MCF 10A (cell line): ENCODE measurements at regions not wholly inside any gene's neighbourhood (a gene's known extent, or its start where the extent isn't known, plus 50 kb on each side); places are given as distances from the start of the nearest gene placed in this dataset.
"Not testable (repeated sequence)": the region's sequence is repeated elsewhere in the genome, so short reads cannot be mapped to it uniquely, and the experiment has no call there.

Source experiments
- BruUV-seq: library from RNA; stranded (reverse); fragments of 400-500 nt; replicated peaks from 2 replicates; lab custom pipeline; 2021; lab: Mats Ljungman, UMichigan
- CTCF ChIA-PET: fragments of 300-600 bp; sonication (Branson Sonifier 250); formaldehyde crosslinking; extraction: SDS; loops from one replicate; lab custom pipeline; 2021; ENCODE audit warnings: antibody characterized with exemption, inconsistent platforms; lab: Yijun Ruan, JAX
- POLR2A ChIA-PET: fragments of 300-600, 350-650 bp; sonication (Branson Sonifier 250); formaldehyde crosslinking; extraction: SDS; loops from one replicate; lab custom pipeline; 2020; ENCODE audit warnings: antibody characterized with exemption, inconsistent platforms; lab: Yijun Ruan, JAX
- DNase-seq: peaks from one replicate; pipeline ENCODE4 v3.0.0-alpha.2; 2018; ENCODE audit not compliant: unreplicated experiment
- H3K27ac Mint-ChIP-seq: one replicate; pipeline ENCODE4 v1.8.0; 2022; ENCODE audit warnings: mild to moderate bottlenecking, low read depth, mixed read lengths; ENCODE audit not compliant: unreplicated experiment
- H3K27me3 Mint-ChIP-seq: one replicate; pipeline ENCODE4 v1.8.0; 2022; ENCODE audit warnings: mixed read lengths; ENCODE audit not compliant: insufficient read depth, unreplicated experiment
- H3K36me3 Mint-ChIP-seq: one replicate; pipeline ENCODE4 v1.8.0; 2022; ENCODE audit warnings: mild to moderate bottlenecking, moderate library complexity, mixed read lengths; ENCODE audit not compliant: insufficient read depth, unreplicated experiment
- H3K4me1 Mint-ChIP-seq: one replicate; pipeline ENCODE4 v1.8.0; 2022; ENCODE audit warnings: mixed read lengths; ENCODE audit not compliant: insufficient read depth, unreplicated experiment
- H3K4me3 Mint-ChIP-seq: one replicate; pipeline ENCODE4 v1.8.0; 2022; ENCODE audit warnings: mild to moderate bottlenecking, moderate library complexity, mixed read lengths; ENCODE audit not compliant: unreplicated experiment
- H3K9me3 Mint-ChIP-seq: one replicate; pipeline ENCODE4 v1.8.0; 2022; ENCODE audit warnings: mixed read lengths; ENCODE audit not compliant: unreplicated experiment
- CTCF ChIP-seq: fragments of 200-600 bp; IDR thresholded peaks from one replicate; pipeline ENCODE4 v1.8.0; 2022; ENCODE audit warnings: antibody characterized with exemption, mild to moderate bottlenecking; ENCODE audit not compliant: unreplicated experiment
- intact Hi-C: fragments of 100-400 bp; cut with micrococcal nuclease; formaldehyde crosslinking; loops from 2 replicates; pipeline ENCODE4 v1.14.1; 2022

DNA sequence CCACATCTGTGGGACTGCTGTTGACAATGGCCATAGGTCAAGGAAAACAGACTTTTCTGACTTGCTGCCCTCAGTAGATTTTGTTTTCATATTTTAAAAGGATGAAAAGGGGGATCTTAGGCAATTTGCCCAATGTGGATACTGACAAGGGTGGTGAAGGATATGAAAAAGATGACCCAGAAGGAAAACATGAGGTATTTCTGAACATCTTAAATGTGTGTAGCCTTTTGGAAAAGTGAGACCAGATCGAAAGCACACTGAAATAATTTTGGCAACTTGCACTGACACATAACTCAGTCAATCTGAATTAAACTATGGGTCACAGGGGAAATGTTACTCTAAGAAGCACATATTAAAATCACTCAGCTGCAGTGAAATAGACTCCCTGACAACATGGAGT is 1793.0 kb upstream of the ACO1 start:
- Mint-ChIP-seq H3K4me3 (no peak overlapping the region), H3K9me3 (no peaks in the 10 kb centered on the region), H3K4me1 (no peaks in the 10 kb centered on the region), H3K27ac (no peak overlapping the region), H3K27me3 (no peaks in the 10 kb centered on the region), H3K36me3 (no peaks in the 10 kb centered on the region)
- ChIA-PET POLR2A (no interaction called here), CTCF (no interaction called here)
- no TSS peak for BruUV-seq
- DNase-seq, result no peak
- intact Hi-C loops, result no loop called here
- no peak for TF ChIP-seq CTCF

GRCh38 chr9:30597608-30598007 is 1786.8 kb upstream of the ACO1 start:
- Mint-ChIP-seq H3K4me3 (no peak overlapping the region), H3K36me3 (no peaks in the 10 kb centered on the region), H3K4me1 (peaks cover 6% of the 10 kb centered on the region), H3K9me3 (peaks cover 11% of the 10 kb centered on the region), H3K27ac (no peak overlapping the region), H3K27me3 (no peaks in the 10 kb centered on the region)
- ChIA-PET POLR2A (no interaction called here), CTCF (no interaction called here)
- intact Hi-C loops, result no loop called here
- TF ChIP-seq CTCF, result no peak
- DNase-seq, result no peak
- BruUV-seq, result no TSS peak

DNA sequence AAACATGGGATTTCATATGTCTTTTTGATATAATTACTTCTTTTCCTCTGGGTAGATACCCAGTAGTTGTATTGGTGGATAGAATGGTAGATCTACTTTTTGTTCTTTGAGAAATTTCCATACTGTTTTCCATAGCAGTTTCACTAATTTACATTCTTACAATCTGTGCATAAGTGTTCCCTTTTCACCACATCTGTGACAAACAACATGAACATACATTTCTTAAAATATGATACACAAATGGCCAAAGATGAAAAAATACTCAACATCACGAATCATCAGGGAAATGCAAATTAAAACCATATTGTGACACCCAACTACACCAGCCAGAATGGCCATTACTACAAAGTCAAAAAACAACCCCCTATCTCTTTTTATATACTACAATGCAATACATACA is 1778.5 kb upstream of the ACO1 start:
- Mint-ChIP-seq H3K27ac (no peak overlapping the region), H3K4me1 (peaks cover 6% of the 10 kb centered on the region), H3K36me3 (no peaks in the 10 kb centered on the region), H3K27me3 (peaks cover 11% of the 10 kb centered on the region), H3K9me3 (peaks cover 17% of the 10 kb centered on the region), H3K4me3 (no peak overlapping the region)
- POLR2A ChIA-PET, result interaction anchor here (0.6 kb wide), 1 partner anchor 434 kb away, joined by 3 read pairs; no protein-coding TSS in a partner anchor
- no peak for TF ChIP-seq CTCF
- no peak for DNase-seq
- CTCF ChIA-PET, result no interaction called here
- intact Hi-C loops, result no loop called here
- BruUV-seq, result no TSS peak

DNA sequence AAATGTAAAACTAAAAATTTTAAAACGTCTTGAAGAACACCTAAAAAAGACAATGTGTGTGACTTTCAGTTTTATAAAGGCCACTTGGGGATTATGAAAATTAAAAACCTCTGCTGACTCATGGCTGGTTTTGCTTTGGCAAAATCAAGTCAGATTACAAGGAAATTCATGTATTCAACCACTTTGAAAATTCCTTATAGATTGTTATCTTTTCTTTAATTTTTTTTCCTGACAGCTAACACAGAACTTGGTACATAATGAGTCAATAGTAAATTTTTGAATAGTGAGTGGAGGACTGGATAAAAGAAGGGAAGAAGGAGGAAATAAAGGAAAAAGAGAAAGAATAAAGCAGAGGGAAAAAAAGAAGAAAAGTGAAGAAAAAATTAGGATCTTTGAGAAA is 1774.7 kb upstream of the ACO1 start:
- ChIA-PET CTCF (no interaction called here), POLR2A (no interaction called here)
- intact Hi-C loops, result no loop called here
- no TSS peak for BruUV-seq
- Mint-ChIP-seq H3K9me3 (no peaks in the 10 kb centered on the region), H3K27ac (no peak overlapping the region), H3K36me3 (no peaks in the 10 kb centered on the region), H3K27me3 (peaks cover 28% of the 10 kb centered on the region), H3K4me3 (no peak overlapping the region), H3K4me1 (peaks cover 6% of the 10 kb centered on the region)
- DNase-seq, result no peak
- TF ChIP-seq CTCF, result no peak

GRCh38 chr9:30616782-30617181 is 1767.7 kb upstream of the ACO1 start:
- H3K4me1 Mint-ChIP-seq, CTCF ChIA-PET, intact Hi-C loops, POLR2A ChIA-PET, H3K9me3 Mint-ChIP-seq, H3K4me3 Mint-ChIP-seq, H3K36me3 Mint-ChIP-seq, H3K27ac Mint-ChIP-seq, DNase-seq, BruUV-seq: not testable (repeated sequence)
- peaks cover 36% of the 10 kb centered on the region for H3K27me3 Mint-ChIP-seq
